GM23248 (cell line): ENCODE measurements at regions not wholly inside any gene's neighbourhood (a gene's known extent, or its start where the extent isn't known, plus 50 kb on each side); places are given as distances from the start of the nearest gene placed in this dataset.

Source experiments
- DNase-seq: peaks from one replicate; pipeline ENCODE4 v3.0.0-alpha.2; 2015
- H2AFZ ChIP-seq: fragments of 200-600 bp; sonication (generic); 2 replicates; pipeline ENCODE4 v1.6.1; 2016; ENCODE audit warnings: antibody characterized with exemption
- H3F3A ChIP-seq: fragments of 200-600 bp; sonication (generic); 2 replicates; pipeline ENCODE4 v1.6.1; 2016; ENCODE audit warnings: mild to moderate bottlenecking, antibody characterized with exemption, mixed run types; ENCODE audit not compliant: insufficient read depth
- H3K27ac ChIP-seq: fragments of 200-600 bp; sonication (generic); 2 replicates; pipeline ENCODE4 v1.5.1; 2016; ENCODE audit warnings: mild to moderate bottlenecking
- H3K27me3 ChIP-seq: fragments of 200-600 bp; sonication (generic); replicated peaks from 2 replicates; pipeline ENCODE4 v1.6.1; 2016; ENCODE audit warnings: mild to moderate bottlenecking; ENCODE audit not compliant: insufficient read depth
- H3K36me3 ChIP-seq: fragments of 200-600 bp; sonication (generic); 2 replicates; pipeline ENCODE4 v1.6.1; 2016; ENCODE audit warnings: low read depth, mild to moderate bottlenecking
- H3K4me1 ChIP-seq: fragments of 200-600 bp; sonication (generic); 2 replicates; pipeline ENCODE4 v1.6.1; 2016; ENCODE audit warnings: mild to moderate bottlenecking; ENCODE audit not compliant: insufficient read depth
- H3K4me2 ChIP-seq: fragments of 200-600 bp; sonication (generic); one replicate; pipeline ENCODE4 v1.6.1; 2016; ENCODE audit warnings: mild to moderate bottlenecking; ENCODE audit not compliant: unreplicated experiment
- H3K4me3 ChIP-seq: fragments of 200-600 bp; sonication (generic); 2 replicates; pipeline ENCODE4 v1.5.1; 2016; ENCODE audit warnings: mild to moderate bottlenecking
- H3K79me2 ChIP-seq: fragments of 200-600 bp; sonication (generic); 2 replicates; pipeline ENCODE4 v1.6.1; 2016; ENCODE audit warnings: mild to moderate bottlenecking; ENCODE audit not compliant: insufficient read depth
- H3K9ac ChIP-seq: fragments of 200-600 bp; sonication (generic); 2 replicates; pipeline ENCODE4 v1.6.1; 2016; ENCODE audit warnings: mild to moderate bottlenecking
- H3K9me2 ChIP-seq: fragments of 200-600 bp; sonication (generic); 2 replicates; pipeline ENCODE4 v1.6.1; 2016; ENCODE audit warnings: mixed run types, mild to moderate bottlenecking, moderate library complexity; ENCODE audit not compliant: insufficient read depth
- H3K9me3 ChIP-seq: fragments of 200-600 bp; sonication (generic); one replicate; pipeline ENCODE4 v1.6.1; 2017; ENCODE audit warnings: low read depth
- H4K20me1 ChIP-seq: fragments of 200-600 bp; sonication (generic); 2 replicates; pipeline ENCODE4 v1.6.0; 2016; ENCODE audit not compliant: insufficient read depth
- EZH2 ChIP-seq: fragments of 200-600 bp; sonication (generic); IDR thresholded peaks from 2 replicates; pipeline ENCODE4 v1.6.1; 2018; ENCODE audit warnings: antibody characterized with exemption, mild to moderate bottlenecking; ENCODE audit not compliant: insufficient read depth, poor library complexity, severe bottlenecking
- EZH2phosphoT487 ChIP-seq: fragments of 200-600 bp; sonication (generic); IDR thresholded peaks from 2 replicates; pipeline ENCODE4 v1.6.1; 2018; ENCODE audit warnings: antibody characterized with exemption, moderate library complexity, mild to moderate bottlenecking, low read depth; ENCODE audit not compliant: insufficient read depth
- WGBS, 2 experiments: methylation state at CpG; one replicate each; pipeline ENCODE4 v1.1.6; 2015 to 2017; ENCODE audit warnings: low lambda C conversion rate in 2 of 2, low coverage in 1 of 2; ENCODE audit errors: missing lambda C conversion rate in 2 of 2; 5-methylcytosine and 5-hydroxymethylcytosine counted together
- in situ Hi-C: fragments of 300-500 bp; cut with MboI; formaldehyde crosslinking; loops from 2 replicates; pipeline ENCODE4 v1.15.0; 2020

DNA sequence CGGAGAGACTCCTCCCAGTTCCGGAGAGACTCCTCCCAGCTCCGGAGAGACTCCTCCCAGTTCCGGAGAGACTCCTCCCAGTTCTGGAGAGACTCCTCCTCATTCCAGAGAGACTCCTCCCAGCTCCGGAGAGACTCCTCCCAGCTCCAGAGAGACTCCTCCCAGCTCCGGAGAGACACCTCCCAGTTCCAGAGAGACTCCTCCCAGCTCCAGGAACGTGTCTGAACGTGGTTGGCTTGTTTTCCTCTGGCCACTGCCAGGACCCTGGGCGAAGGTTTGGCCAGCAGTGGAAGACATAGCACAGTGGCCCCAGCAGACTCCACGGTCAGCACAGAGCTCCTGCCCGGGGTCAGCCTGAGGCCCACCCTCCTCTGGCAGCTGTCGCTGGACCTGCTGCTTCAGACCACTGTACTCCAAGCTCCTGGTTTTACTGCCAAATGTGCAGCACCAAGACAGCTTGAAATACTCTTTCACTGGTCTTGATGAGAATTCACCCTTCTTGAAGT lies 122.3 kb upstream of the AFDN start:
- Histone ChIP-seq H3K4me2 (no peak overlapping the region), H3F3A (no peaks in the 10 kb centered on the region), H3K27me3 (no peaks in the 10 kb centered on the region), H3K79me2 (no peaks in the 10 kb centered on the region), H3K36me3 (no peaks in the 10 kb centered on the region), H3K4me3 (no peak overlapping the region), H3K9ac (no peak overlapping the region), H2AFZ (no peak overlapping the region), H3K9me2 (no peaks in the 10 kb centered on the region), H3K4me1 (no peaks in the 10 kb centered on the region), H3K9me3 (no peaks in the 10 kb centered on the region), H4K20me1 (no peaks in the 10 kb centered on the region), H3K27ac (no peak overlapping the region)
- WGBS, 2 experiments, result 66% methylated on average over 10 to 12 of the region's 12 CpGs
- in situ Hi-C loops, result no loop called here
- TF ChIP-seq EZH2phosphoT487, result no peak
- TF ChIP-seq EZH2, result no peak
- no peak for DNase-seq

DNA sequence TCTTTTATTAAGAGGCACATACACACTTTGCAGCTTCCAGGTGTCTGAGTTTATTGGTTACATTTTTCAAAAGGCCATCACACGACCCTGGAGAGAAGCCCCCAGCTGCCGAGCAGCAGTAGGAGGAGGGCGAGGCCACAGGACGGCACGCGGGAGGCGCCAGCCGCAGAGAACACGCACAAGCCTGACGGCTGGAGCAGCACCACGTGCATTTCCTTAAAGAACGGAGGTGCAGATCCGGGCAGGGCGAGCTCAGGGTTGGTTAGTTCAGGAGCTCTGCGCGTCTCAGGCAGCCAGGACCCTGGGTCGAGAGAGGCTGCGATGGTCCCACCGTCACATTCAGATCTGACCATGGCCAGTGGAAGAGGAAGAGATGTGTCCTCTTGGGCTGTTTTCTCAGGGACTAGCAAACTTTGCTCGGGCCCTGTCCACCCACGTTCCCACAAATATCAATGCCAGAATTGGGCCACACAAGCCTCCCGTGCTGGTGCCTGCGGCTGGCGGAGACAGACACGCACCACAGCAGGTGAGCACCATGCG lies 121.4 kb upstream of the AFDN start:
- H3F3A ChIP-seq, result no peaks in the 10 kb centered on the region
- no peaks in the 10 kb centered on the region for H3K27me3 ChIP-seq
- no peak overlapping the region for H3K9ac ChIP-seq
- DNase-seq, result no peak
- no peak overlapping the region for H2AFZ ChIP-seq
- no peak overlapping the region for H3K4me3 ChIP-seq
- no peak overlapping the region for H3K4me2 ChIP-seq
- 78 to 79% methylated on average over 25 to 26 of the region's 26 CpGs for WGBS, 2 experiments
- no peaks in the 10 kb centered on the region for H3K36me3 ChIP-seq
- no peaks in the 10 kb centered on the region for H3K9me3 ChIP-seq
- H3K79me2 ChIP-seq, result no peaks in the 10 kb centered on the region
- H3K4me1 ChIP-seq, result no peaks in the 10 kb centered on the region
- no peak overlapping the region for H3K27ac ChIP-seq
- TF ChIP-seq EZH2phosphoT487 (no peak), EZH2 (no peak)
- in situ Hi-C loops, result no loop called here
- no peaks in the 10 kb centered on the region for H3K9me2 ChIP-seq
- H4K20me1 ChIP-seq, result no peaks in the 10 kb centered on the region

DNA sequence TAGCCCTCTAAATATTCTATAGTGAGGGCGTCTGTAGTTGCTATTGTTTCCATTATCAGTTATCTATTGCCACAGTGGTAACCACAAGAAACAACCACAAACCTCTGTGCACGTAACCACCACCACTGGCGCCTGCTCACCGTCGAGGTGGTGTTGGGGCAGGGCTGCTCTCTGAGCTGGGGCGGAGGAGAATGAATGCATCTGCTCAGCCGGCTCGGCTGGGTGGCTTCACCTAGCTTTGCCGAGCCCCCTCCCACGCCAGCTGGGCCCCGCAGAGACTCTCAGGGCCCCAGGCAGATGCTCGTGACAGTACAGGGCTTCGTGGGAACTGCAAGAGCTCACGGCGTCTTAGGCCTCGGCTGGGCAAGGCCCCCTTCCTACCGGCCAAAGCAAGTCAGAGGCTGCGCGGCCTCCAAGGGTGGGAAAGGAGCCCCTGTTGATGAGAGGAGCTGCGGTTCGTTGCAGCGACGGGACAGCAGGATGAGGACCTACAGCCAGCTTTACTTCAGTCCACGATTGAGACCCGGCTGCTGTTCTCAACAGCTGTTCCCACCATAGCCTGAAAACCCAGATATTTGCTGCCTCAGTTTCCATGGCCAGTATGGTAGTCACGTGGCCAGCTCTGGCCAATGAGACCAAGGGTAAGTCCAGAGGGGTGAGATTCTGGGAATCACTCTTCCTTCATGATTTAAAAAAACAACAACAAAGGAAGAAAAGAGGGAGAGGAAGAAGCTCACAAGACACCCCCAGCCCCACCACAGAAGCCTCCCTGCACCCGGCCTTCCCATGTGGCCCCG lies 120.2 kb upstream of the AFDN start:
- H3K9me3 ChIP-seq, result no peaks in the 10 kb centered on the region
- in situ Hi-C loops, result no loop called here

DNA sequence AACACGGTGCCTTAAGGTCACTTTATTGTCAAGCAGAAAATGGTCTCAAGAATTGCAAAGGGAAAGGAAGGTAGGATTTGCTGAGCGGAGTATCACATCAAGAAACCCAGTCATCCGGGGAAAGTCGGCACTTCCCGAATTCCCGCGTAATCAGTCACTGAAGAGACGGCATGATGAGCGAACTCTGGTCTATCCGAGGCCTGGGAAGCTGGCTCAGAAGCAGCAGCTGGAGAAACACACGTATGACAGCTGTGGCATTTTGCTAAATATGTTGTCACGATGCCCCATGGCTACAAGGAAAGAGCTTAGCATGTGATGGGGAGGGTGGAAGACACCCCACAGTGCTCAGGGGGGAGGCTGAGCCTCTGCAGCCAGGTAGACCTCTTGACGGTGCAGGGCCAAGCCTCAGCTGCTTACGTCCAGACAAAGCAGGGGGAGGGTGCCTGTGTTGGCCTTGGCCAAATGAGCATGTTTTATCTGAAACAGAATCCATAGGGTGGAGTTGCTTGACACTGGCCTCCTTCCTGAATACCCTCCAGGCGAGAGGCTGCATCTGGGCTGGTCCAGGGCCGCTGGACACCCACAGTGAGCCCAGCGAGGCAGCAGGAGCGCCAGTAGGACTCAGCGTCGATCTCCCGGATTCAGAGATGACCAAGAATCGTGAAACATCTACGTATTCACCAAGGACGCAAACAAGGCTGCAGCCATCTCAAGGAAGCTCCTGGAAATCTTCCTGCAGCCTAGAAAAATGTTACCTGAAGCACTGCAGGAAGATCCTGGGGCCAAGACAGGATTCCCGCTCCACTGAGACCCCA lies 118.8 kb upstream of the AFDN start:
- no peak for DNase-seq
- H3F3A ChIP-seq, result no peaks in the 10 kb centered on the region
- no peak overlapping the region for H3K27ac ChIP-seq
- H3K9me3 ChIP-seq, result no peaks in the 10 kb centered on the region
- no peaks in the 10 kb centered on the region for H3K79me2 ChIP-seq
- no peak for TF ChIP-seq EZH2phosphoT487
- no peak for TF ChIP-seq EZH2
- in situ Hi-C loops, result no loop called here
- H3K36me3 ChIP-seq, result no peaks in the 10 kb centered on the region
- no peak overlapping the region for H3K4me2 ChIP-seq
- WGBS, 2 experiments, result 48 to 49% methylated on average over 24 of the region's 25 CpGs
- H3K4me3 ChIP-seq, result no peak overlapping the region
- H3K9ac ChIP-seq, result no peak overlapping the region
- H3K4me1 ChIP-seq, result no peaks in the 10 kb centered on the region
- no peaks in the 10 kb centered on the region for H3K9me2 ChIP-seq
- H2AFZ ChIP-seq, result no peak overlapping the region
- no peaks in the 10 kb centered on the region for H3K27me3 ChIP-seq
- no peaks in the 10 kb centered on the region for H4K20me1 ChIP-seq

More for the DNA sequence above, 120.2 kb upstream of the AFDN start:
- H3K27me3 ChIP-seq, result no peaks in the 10 kb centered on the region
- no peak overlapping the region for H2AFZ ChIP-seq
- H3K4me1 ChIP-seq, result no peaks in the 10 kb centered on the region
- H3K4me2 ChIP-seq, result no peak overlapping the region
- no peaks in the 10 kb centered on the region for H3K36me3 ChIP-seq
- H3K9ac ChIP-seq, result no peak overlapping the region
- no peak for TF ChIP-seq EZH2phosphoT487
- no peak for TF ChIP-seq EZH2
- no peak for DNase-seq
- no peak overlapping the region for H3K27ac ChIP-seq
- H3K4me3 ChIP-seq, result no peak overlapping the region
- H3K9me2 ChIP-seq, result no peaks in the 10 kb centered on the region
- H3K79me2 ChIP-seq, result no peaks in the 10 kb centered on the region
- no peaks in the 10 kb centered on the region for H3F3A ChIP-seq
- 74% methylated on average over 26 to 27 of the region's 28 CpGs for WGBS, 2 experiments
- no peaks in the 10 kb centered on the region for H4K20me1 ChIP-seq
